NCI-H345 treated with DMSO at 0.1 percent for 48 hours (cell line): ENCODE measurements at regions not wholly inside any gene's neighbourhood (a gene's known extent, or its start where the extent isn't known, plus 50 kb on each side); places are given as distances from the start of the nearest gene placed in this dataset.

ENCODE experiments used
- DNase-seq: peaks from one replicate; lab custom pipeline; 2025; ENCODE audit not compliant: unreplicated experiment; lab: John Stamatoyannopoulos, UW

GRCh38 chr5:88144219-88145001 lies 124.2 kb downstream of the TMEM161B start:
- no peak for DNase-seq

- DNase-seq, result no peak
These were observed 124.9 kb downstream of the TMEM161B start for GRCh38 chr5:88143693-88144218.

GRCh38 chr5:88142886-88143692 lies 125.6 kb downstream of the TMEM161B start:
- DNase-seq, result no peak

- DNase-seq, result no peak
These were observed 126.1 kb downstream of the TMEM161B start for GRCh38 chr5:88142636-88142885.

GRCh38 chr5:88140856-88141752 lies 127.5 kb downstream of the TMEM161B start:
- DNase-seq, result peak; percentile 90

- DNase-seq, result peak; percentile 35
These were observed 128.2 kb downstream of the TMEM161B start for GRCh38 chr5:88140396-88140855.

GRCh38 chr5:88130211-88130815 lies 138.3 kb downstream of the TMEM161B start:
- no peak for DNase-seq

- no peak for DNase-seq
These were observed 139.8 kb downstream of the TMEM161B start for GRCh38 chr5:88128813-88129212.

- DNase-seq, result no peak
These were observed 149.0 kb downstream of the TMEM161B start for GRCh38 chr5:88119535-88120125.

GRCh38 chr5:88118179-88118578 lies 150.5 kb downstream of the TMEM161B start:
- no peak for DNase-seq

- no peak for DNase-seq
These were observed 151.1 kb downstream of the TMEM161B start for GRCh38 chr5:88117546-88117945.

- no peak for DNase-seq
These were observed 152.2 kb downstream of the TMEM161B start for GRCh38 chr5:88116396-88116795.

GRCh38 chr5:88115211-88115610 lies 153.4 kb downstream of the TMEM161B start:
- no peak for DNase-seq

- DNase-seq, result no peak
These were observed 155.2 kb downstream of the TMEM161B start for GRCh38 chr5:88113429-88113828.

GRCh38 chr5:88109818-88110217 lies 158.8 kb downstream of the TMEM161B start:
- DNase-seq, result no peak

- no peak for DNase-seq
These were observed 160.0 kb downstream of the TMEM161B start for GRCh38 chr5:88108490-88109279.

GRCh38 chr5:88094906-88095496 lies 173.6 kb downstream of the TMEM161B start:
- DNase-seq, result no peak

- DNase-seq, result no peak
These were observed 174.2 kb downstream of the TMEM161B start for GRCh38 chr5:88094403-88094802.

GRCh38 chr5:88093765-88094164 lies 174.9 kb downstream of the TMEM161B start:
- no peak for DNase-seq
